ENCODE measurements at regions not wholly inside any gene's neighbourhood (a gene's known extent, or its start where the extent isn't known, plus 50 kb on each side); places are given as distances from the start of the nearest gene placed in this dataset.
A peak's percentile ranks its signal among the peaks of the same experiment; 100 is the strongest.

GRCh38 chr11:23974601-23975000 is 522.3 kb upstream of the LUZP2 start:
- no peak for DNase-seq
- Histone ChIP-seq H4K20me1 (ENCODE audit: insufficient read depth) (no peaks in the 10 kb centered on the region), H3F3A (ENCODE audit: insufficient read depth) (peaks cover 21% of the 10 kb centered on the region), H3K9ac (no peak overlapping the region), H3K27ac (no peak overlapping the region), H3K9me2 (ENCODE audit: insufficient read depth) (no peaks in the 10 kb centered on the region; the same call in 1 of the 2 replicates), H3K4me2 (ENCODE audit: unreplicated experiment) (no peak overlapping the region), H3K9me3 (ENCODE audit: low read depth) (no peaks in the 10 kb centered on the region), H3K4me1 (ENCODE audit: insufficient read depth) (peaks cover 22% of the 10 kb centered on the region), H3K27me3 (replicated peaks; ENCODE audit: insufficient read depth) (no peaks in the 10 kb centered on the region), H3K4me3 (no peak overlapping the region), H3K79me2 (ENCODE audit: insufficient read depth) (no peaks in the 10 kb centered on the region), H2AFZ (no peak overlapping the region), H3K36me3 (ENCODE audit: low read depth) (no peaks in the 10 kb centered on the region)
- no peak for TF ChIP-seq EZH2 (IDR thresholded peaks at IDR 0.05; ENCODE audit: insufficient read depth, poor library complexity, severe bottlenecking)
- TF ChIP-seq EZH2phosphoT487 (IDR thresholded peaks at IDR 0.05; ENCODE audit: insufficient read depth, low read depth): no peak
- in situ Hi-C loops (cut with MboI): no loop called here

GRCh38 chr11:23976426-23976825 is 520.4 kb upstream of the LUZP2 start:
- H3K27ac ChIP-seq: peak overlapping the region; percentile 45

GRCh38 chr11:23976841-23977271 is 520.0 kb upstream of the LUZP2 start:
- Histone ChIP-seq H2AFZ (peak overlapping the region; percentile 64), H3K9me2 (ENCODE audit: insufficient read depth) (no peaks in the 10 kb centered on the region; the same call in 1 of the 2 replicates), H3K36me3 (ENCODE audit: low read depth) (no peaks in the 10 kb centered on the region), H3K27ac (peak overlapping the region; percentile 45), H3F3A (ENCODE audit: insufficient read depth) (peaks cover 21% of the 10 kb centered on the region), H4K20me1 (ENCODE audit: insufficient read depth) (no peaks in the 10 kb centered on the region), H3K27me3 (replicated peaks; ENCODE audit: insufficient read depth) (no peaks in the 10 kb centered on the region), H3K4me3 (peak overlapping the region; percentile 27), H3K4me1 (ENCODE audit: insufficient read depth) (peaks cover 22% of the 10 kb centered on the region), H3K9me3 (ENCODE audit: low read depth) (no peaks in the 10 kb centered on the region), H3K79me2 (ENCODE audit: insufficient read depth) (no peaks in the 10 kb centered on the region), H3K9ac (0 out of 2 replicates have a peak overlapping the region, but pooled peaks have one; percentile 18), H3K4me2 (ENCODE audit: unreplicated experiment) (peak overlapping the region; percentile 68)
- TF ChIP-seq EZH2 (IDR thresholded peaks at IDR 0.05; ENCODE audit: insufficient read depth, poor library complexity, severe bottlenecking) (no peak), EZH2phosphoT487 (IDR thresholded peaks at IDR 0.05; ENCODE audit: insufficient read depth, low read depth) (no peak)
- in situ Hi-C loops (cut with MboI): no loop called here
- DNase-seq: peak; percentile 64

More at GRCh38 chr11:23976426-23976825, 520.4 kb upstream of the LUZP2 start:
- Histone ChIP-seq H3K4me2 (ENCODE audit: unreplicated experiment) (peak overlapping the region; percentile 68), H3K9me2 (ENCODE audit: insufficient read depth) (no peaks in the 10 kb centered on the region; the same call in 1 of the 2 replicates), H3K9me3 (ENCODE audit: low read depth) (no peaks in the 10 kb centered on the region), H3K27me3 (replicated peaks; ENCODE audit: insufficient read depth) (no peaks in the 10 kb centered on the region), H3K36me3 (ENCODE audit: low read depth) (no peaks in the 10 kb centered on the region), H3K9ac (0 out of 2 replicates have a peak overlapping the region, but pooled peaks have one; percentile 18), H4K20me1 (ENCODE audit: insufficient read depth) (no peaks in the 10 kb centered on the region), H3K79me2 (ENCODE audit: insufficient read depth) (no peaks in the 10 kb centered on the region), H2AFZ (peak overlapping the region; percentile 64), H3K4me3 (peak overlapping the region; percentile 27), H3K4me1 (ENCODE audit: insufficient read depth) (peaks cover 22% of the 10 kb centered on the region), H3F3A (ENCODE audit: insufficient read depth) (peaks cover 21% of the 10 kb centered on the region)
- TF ChIP-seq EZH2 (IDR thresholded peaks at IDR 0.05; ENCODE audit: insufficient read depth, poor library complexity, severe bottlenecking): no peak
- 0 out of 2 replicates have a peak, but pooled peaks have one; percentile 42 for TF ChIP-seq EZH2phosphoT487 (IDR thresholded peaks at IDR 0.05; ENCODE audit: insufficient read depth, low read depth)
- peak; percentile 40 for DNase-seq
- in situ Hi-C loops (cut with MboI): no loop called here
- 0 to 9% methylated on average over 1 of the region's 1 CpG for WGBS, 2 experiments (ENCODE audit: low coverage in 1 of 2, low lambda C conversion rate in 2 of 2, missing lambda C conversion rate in 2 of 2)

GRCh38 chr11:23988381-23989006 is 508.4 kb upstream of the LUZP2 start:
- no peaks in the 10 kb centered on the region for H3K9me3 ChIP-seq (ENCODE audit: low read depth)
- WGBS, 2 experiments (ENCODE audit: low coverage in 1 of 2, low lambda C conversion rate in 2 of 2, missing lambda C conversion rate in 2 of 2): 52 to 58% methylated on average over 1 of the region's 1 CpG
- in situ Hi-C loops (cut with MboI): no loop called here

More at GRCh38 chr11:23988381-23989006, 508.4 kb upstream of the LUZP2 start:
- Histone ChIP-seq H3K9ac (no peak overlapping the region), H3K4me3 (no peak overlapping the region), H3K4me1 (ENCODE audit: insufficient read depth) (peaks cover 36% of the 10 kb centered on the region), H3K9me2 (ENCODE audit: insufficient read depth) (no peaks in the 10 kb centered on the region), H2AFZ (peak overlapping the region; percentile 33; the same call in 1 of the 2 replicates), H3K36me3 (ENCODE audit: low read depth) (no peaks in the 10 kb centered on the region), H4K20me1 (ENCODE audit: insufficient read depth) (no peaks in the 10 kb centered on the region), H3K4me2 (ENCODE audit: unreplicated experiment) (peak overlapping the region; percentile 50), H3K27ac (no peak overlapping the region), H3K79me2 (ENCODE audit: insufficient read depth) (no peaks in the 10 kb centered on the region), H3F3A (ENCODE audit: insufficient read depth) (peaks cover 15% of the 10 kb centered on the region), H3K27me3 (replicated peaks; ENCODE audit: insufficient read depth) (no peaks in the 10 kb centered on the region)
- TF ChIP-seq EZH2phosphoT487 (IDR thresholded peaks at IDR 0.05; ENCODE audit: insufficient read depth, low read depth) (no peak), EZH2 (IDR thresholded peaks at IDR 0.05; ENCODE audit: insufficient read depth, poor library complexity, severe bottlenecking) (no peak)
- DNase-seq: peak; percentile 17

All from GM23248 (cell line).